Esophagus squamous epithelium (tissue), 5 donors: ENCODE measurements at regions not wholly inside any gene's neighbourhood (a gene's known extent, or its start where the extent isn't known, plus 50 kb on each side); places are given as distances from the start of the nearest gene placed in this dataset.

Experiments used
- DNase-seq: peaks from one replicate; lab custom pipeline; 2025; lab: John Stamatoyannopoulos, UW
- H3K27ac ChIP-seq, 4 donors: fragments of 200-600 bp; sonication (generic); one replicate each; pipeline ENCODE4 v1.5.1; 2016 to 2019; ENCODE audit warnings: mild to moderate bottlenecking in 1 of 4
- H3K27me3 ChIP-seq, 4 donors: fragments of 200-600 bp; sonication (generic); 1 replicate in 3 of 4; 2 replicates in 1 of 4; pipeline versions ENCODE4 v1.5.1 to v1.6.0; 2017 to 2021; ENCODE audit warnings: antibody characterized with exemption in 1 of 4
- H3K36me3 ChIP-seq, 3 donors: fragments of 200-600 bp; sonication (generic); one replicate each; pipeline ENCODE4 v1.5.1; 2016 to 2019
- H3K4me1 ChIP-seq, 3 donors: fragments of 200-600 bp; sonication (generic); one replicate each; pipeline ENCODE4 v1.5.1; 2017 to 2019
- H3K4me3 ChIP-seq, 4 donors: fragments of 200-600 bp; sonication (generic); 1 replicate in 3 of 4; 2 replicates in 1 of 4; pipeline ENCODE4 v1.5.1; 2016 to 2019; ENCODE audit warnings: mild to moderate bottlenecking in 2 of 4, moderate library complexity in 1 of 4
- H3K9me3 ChIP-seq, 3 donors: fragments of 200-600 bp; sonication (generic); one replicate each; pipeline ENCODE4 v1.5.1; 2016 to 2019
- CTCF ChIP-seq, 6 experiments: fragments of 450-650 bp in 4 of 6; fragments of 200-600 bp in 2 of 6; sonication (generic) in 2 of 6; IDR thresholded peaks; one replicate each; pipeline ENCODE4 v1.5.1; 2016 to 2019; ENCODE audit warnings: antibody characterized with exemption in 6 of 6, mild to moderate bottlenecking in 4 of 6, moderate library complexity in 4 of 6
- POLR2A ChIP-seq, 4 donors: fragments of 450-650 bp; IDR thresholded peaks; one replicate each; pipeline ENCODE4 v1.6.1; 2017; ENCODE audit warnings: antibody characterized with exemption in 4 of 4, mild to moderate bottlenecking in 4 of 4, moderate library complexity in 3 of 4
- WGBS, 2 donors: methylation state at CpG; one replicate each; pipeline ENCODE4 v1.1.5; 2018; 5-methylcytosine and 5-hydroxymethylcytosine counted together
- intact Hi-C: fragments of 100-400 bp; cut with DNase I; formaldehyde crosslinking; loops from one replicate; pipeline ENCODE4 v1.15.0; 2022
- donor health status: DM: yes; HTN: yes; CAD: no.

- intact Hi-C loops: no loop called here
- H3K4me1 ChIP-seq: no peaks in the 10 kb centered on the region
- TF ChIP-seq CTCF (IDR thresholded peaks at IDR 0.05) (no peak), POLR2A (IDR thresholded peaks at IDR 0.05) (no peak)
- no peak for DNase-seq
- no peaks in the 10 kb centered on the region for H3K27me3 ChIP-seq
- no peaks in the 10 kb centered on the region for H3K36me3 ChIP-seq
- H3K9me3 ChIP-seq: peaks cover 0 to 6% (median 0%) of the 10 kb centered on the region in 3 donors
- H3K4me3 ChIP-seq: no peak overlapping the region
- no peak overlapping the region for H3K27ac ChIP-seq
- 66 to 79% methylated on average over 5 of the region's 5 CpGs for WGBS, 2 donors
Measured at GRCh38 chr5:29379619-29380018, 1813.9 kb upstream of the CDH6 start.

GRCh38 chr5:29378104-29378503, 1815.4 kb upstream of the CDH6 start:
- Histone ChIP-seq H3K4me1 (no peaks in the 10 kb centered on the region), H3K36me3 (no peaks in the 10 kb centered on the region), H3K27ac (no peak overlapping the region), H3K4me3 (no peak overlapping the region), H3K27me3 (no peaks in the 10 kb centered on the region), H3K9me3 (no peaks in the 10 kb centered on the region)
- no peak for TF ChIP-seq CTCF (IDR thresholded peaks at IDR 0.05)
- no peak for TF ChIP-seq POLR2A (IDR thresholded peaks at IDR 0.05)
- 35 to 47% methylated on average over 5 of the region's 5 CpGs for WGBS, 2 donors
- DNase-seq: no peak
- intact Hi-C loops: no loop called here

- Histone ChIP-seq H3K36me3 (no peaks in the 10 kb centered on the region), H3K9me3 (peaks cover 0 to 4% (median 0%) of the 10 kb centered on the region in 3 donors), H3K4me1 (no peaks in the 10 kb centered on the region), H3K27ac (no peak overlapping the region), H3K4me3 (no peak overlapping the region), H3K27me3 (no peaks in the 10 kb centered on the region)
- intact Hi-C loops: no loop called here
- DNase-seq: no peak
- TF ChIP-seq POLR2A (IDR thresholded peaks at IDR 0.05) (no peak), CTCF (IDR thresholded peaks at IDR 0.05) (no peak)
- whole genome bisulfite sequencing, 2 donors: 48 to 64% methylated on average over 5 of the region's 5 CpGs
Measured at GRCh38 chr5:29370248-29370647, 1823.2 kb upstream of the CDH6 start.

- Histone ChIP-seq H3K27ac (no peak overlapping the region), H3K4me3 (no peak overlapping the region), H3K4me1 (no peaks in the 10 kb centered on the region), H3K9me3 (peaks cover 0 to 4% (median 0%) of the 10 kb centered on the region in 3 donors), H3K36me3 (no peaks in the 10 kb centered on the region), H3K27me3 (no peaks in the 10 kb centered on the region)
- DNase-seq: no peak
- intact Hi-C loops: no loop called here
- TF ChIP-seq CTCF (IDR thresholded peaks at IDR 0.05): no peak
- TF ChIP-seq POLR2A (IDR thresholded peaks at IDR 0.05): no peak
- WGBS, 2 donors: 28 to 46% methylated on average over 5 of the region's 5 CpGs
Measured at GRCh38 chr5:29367176-29367833, 1826.2 kb upstream of the CDH6 start.

- Histone ChIP-seq H3K4me3 (no peak overlapping the region), H3K4me1 (no peaks in the 10 kb centered on the region), H3K36me3 (no peaks in the 10 kb centered on the region), H3K27ac (no peak overlapping the region), H3K27me3 (no peaks in the 10 kb centered on the region), H3K9me3 (no peaks in the 10 kb centered on the region)
- intact Hi-C loops: no loop called here
- no peak for DNase-seq
- WGBS, 2 donors: 81 to 82% methylated on average over 3 of the region's 3 CpGs
- TF ChIP-seq POLR2A (IDR thresholded peaks at IDR 0.05): no peak
- TF ChIP-seq CTCF (IDR thresholded peaks at IDR 0.05): no peak
Measured at GRCh38 chr5:29351170-29351569, 1842.3 kb upstream of the CDH6 start.
